Breast epithelium (tissue), 3 donors: ENCODE measurements at regions not wholly inside any gene's neighbourhood (a gene's known extent, or its start where the extent isn't known, plus 50 kb on each side); places are given as distances from the start of the nearest gene placed in this dataset.

Source experiments
- CTCF ChIP-seq, 3 donors: fragments of 450-650 bp; IDR thresholded peaks; one replicate each; pipeline ENCODE4 v1.5.1; 2016 to 2017; ENCODE audit warnings: antibody characterized with exemption in 3 of 3, mild to moderate bottlenecking in 3 of 3, moderate library complexity in 3 of 3
- POLR2A ChIP-seq: fragments of 450-650 bp; IDR thresholded peaks from one replicate; pipeline ENCODE4 v1.6.1; 2016; ENCODE audit warnings: antibody characterized with exemption, mild to moderate bottlenecking, moderate library complexity
- POLR2AphosphoS5 ChIP-seq, 3 donors: sonication (generic); formaldehyde crosslinking; IDR thresholded peaks; one replicate each; pipeline ENCODE4 v1.6.1; 2017; ENCODE audit warnings: antibody characterized with exemption in 3 of 3

DNA sequence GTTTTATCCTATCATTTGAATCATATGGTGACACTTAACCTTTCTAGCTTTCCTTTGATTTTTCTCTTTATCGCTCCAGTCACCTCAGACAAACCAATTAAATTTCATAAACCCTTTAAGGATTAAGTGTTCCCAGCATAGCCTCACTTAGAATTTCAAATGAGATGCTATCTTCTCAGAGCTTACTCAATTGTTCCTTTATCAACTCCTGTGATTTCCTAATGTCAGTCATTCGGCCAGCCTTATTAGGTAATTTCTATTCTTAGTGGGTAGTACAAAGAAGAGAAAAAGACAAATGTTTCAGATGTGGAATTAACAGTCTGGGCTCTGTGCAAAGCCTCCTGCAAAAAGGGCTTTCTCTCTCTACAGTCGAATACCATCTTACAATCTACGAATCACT lies 77.1 kb upstream of the CCDC90B start:
- no peak for TF ChIP-seq POLR2A
- TF ChIP-seq CTCF (IDR thresholded peaks at IDR 0.05), result no peak
- TF ChIP-seq POLR2AphosphoS5 (IDR thresholded peaks at IDR 0.05), result no peak
